ENCODE measurements at regions not wholly inside any gene's neighbourhood (a gene's known extent, or its start where the extent isn't known, plus 50 kb on each side); places are given as distances from the start of the nearest gene placed in this dataset.

- Histone ChIP-seq H3K4me3 (ENCODE audit: low read length) (no peak overlapping the region), H3K27me3 (ENCODE audit: control insufficient read depth, low read length) (0 out of 2 replicates have a peak, but pooled peaks cover 5% of the 10 kb centered on the region)
Observed at GRCh38 chr11:128105950-128106349, 481.4 kb downstream of the ETS1 start.

GRCh38 chr11:128105511-128105910, 481.8 kb downstream of the ETS1 start:
- Histone ChIP-seq H4K20me1 (ENCODE audit: control insufficient read depth, insufficient read depth, low read depth, low read length) (no peaks in the 10 kb centered on the region), H3K27me3 (ENCODE audit: control insufficient read depth, low read length) (0 out of 2 replicates have a peak, but pooled peaks cover 5% of the 10 kb centered on the region), H3K4me2 (ENCODE audit: low read length) (no peak overlapping the region), H3K27ac (ENCODE audit: low read depth, low read length) (no peak overlapping the region), H3K9me2 (replicated peaks; ENCODE audit: control insufficient read depth, low read length) (no peaks in the 10 kb centered on the region), H3K4me1 (ENCODE audit: control insufficient read depth, low read length) (no peaks in the 10 kb centered on the region), H3K36me3 (ENCODE audit: control insufficient read depth, low read length) (no peaks in the 10 kb centered on the region), H3F3A (ENCODE audit: control insufficient read depth, insufficient read depth) (no peaks in the 10 kb centered on the region), H3K9me3 (ENCODE audit: control insufficient read depth, insufficient read depth, low read length) (no peaks in the 10 kb centered on the region), H3K79me2 (ENCODE audit: control insufficient read depth, low read length) (no peaks in the 10 kb centered on the region), H3K4me3 (ENCODE audit: low read length) (no peak overlapping the region)
- no peak for TF ChIP-seq EZH2phosphoT487 (IDR thresholded peaks at IDR 0.05; ENCODE audit: borderline replicate concordance, low read length)
- TF ChIP-seq, protein P1, sequence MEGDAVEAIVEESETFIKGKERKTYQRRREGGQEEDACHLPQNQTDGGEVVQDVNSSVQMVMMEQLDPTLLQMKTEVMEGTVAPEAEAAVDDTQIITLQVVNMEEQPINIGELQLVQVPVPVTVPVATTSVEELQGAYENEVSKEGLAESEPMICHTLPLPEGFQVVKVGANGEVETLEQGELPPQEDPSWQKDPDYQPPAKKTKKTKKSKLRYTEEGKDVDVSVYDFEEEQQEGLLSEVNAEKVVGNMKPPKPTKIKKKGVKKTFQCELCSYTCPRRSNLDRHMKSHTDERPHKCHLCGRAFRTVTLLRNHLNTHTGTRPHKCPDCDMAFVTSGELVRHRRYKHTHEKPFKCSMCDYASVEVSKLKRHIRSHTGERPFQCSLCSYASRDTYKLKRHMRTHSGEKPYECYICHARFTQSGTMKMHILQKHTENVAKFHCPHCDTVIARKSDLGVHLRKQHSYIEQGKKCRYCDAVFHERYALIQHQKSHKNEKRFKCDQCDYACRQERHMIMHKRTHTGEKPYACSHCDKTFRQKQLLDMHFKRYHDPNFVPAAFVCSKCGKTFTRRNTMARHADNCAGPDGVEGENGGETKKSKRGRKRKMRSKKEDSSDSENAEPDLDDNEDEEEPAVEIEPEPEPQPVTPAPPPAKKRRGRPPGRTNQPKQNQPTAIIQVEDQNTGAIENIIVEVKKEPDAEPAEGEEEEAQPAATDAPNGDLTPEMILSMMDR (IDR thresholded peaks at IDR 0.05; ENCODE audit: low read depth, low read length, poor library complexity, severe bottlenecking) = no peak

More at GRCh38 chr11:128105950-128106349, 481.4 kb downstream of the ETS1 start:
- H4K20me1 ChIP-seq (ENCODE audit: control insufficient read depth, insufficient read depth, low read depth, low read length) = no peaks in the 10 kb centered on the region
- no peak overlapping the region for H3K4me2 ChIP-seq (ENCODE audit: low read length)
- no peak overlapping the region for H3K27ac ChIP-seq (ENCODE audit: low read depth, low read length)
- H3K79me2 ChIP-seq (ENCODE audit: control insufficient read depth, low read length) = no peaks in the 10 kb centered on the region
- no peak for TF ChIP-seq EZH2phosphoT487 (IDR thresholded peaks at IDR 0.05; ENCODE audit: borderline replicate concordance, low read length)
- TF ChIP-seq, protein P1 (IDR thresholded peaks at IDR 0.05; ENCODE audit: low read depth, low read length, poor library complexity, severe bottlenecking) = no peak
- H3K36me3 ChIP-seq (ENCODE audit: control insufficient read depth, low read length) = no peaks in the 10 kb centered on the region
- no peaks in the 10 kb centered on the region for H3F3A ChIP-seq (ENCODE audit: control insufficient read depth, insufficient read depth)
- H3K9me2 ChIP-seq (replicated peaks; ENCODE audit: control insufficient read depth, low read length) = no peaks in the 10 kb centered on the region
- no peaks in the 10 kb centered on the region for H3K9me3 ChIP-seq (ENCODE audit: control insufficient read depth, insufficient read depth, low read length)
- H3K4me1 ChIP-seq (ENCODE audit: control insufficient read depth, low read length) = no peaks in the 10 kb centered on the region

- Histone ChIP-seq H3K27ac (ENCODE audit: low read depth, low read length) (no peak overlapping the region), H3K9me2 (replicated peaks; ENCODE audit: control insufficient read depth, low read length) (no peaks in the 10 kb centered on the region), H3F3A (ENCODE audit: control insufficient read depth, insufficient read depth) (no peaks in the 10 kb centered on the region), H3K36me3 (ENCODE audit: control insufficient read depth, low read length) (no peaks in the 10 kb centered on the region), H3K4me2 (ENCODE audit: low read length) (no peak overlapping the region), H3K9me3 (ENCODE audit: control insufficient read depth, insufficient read depth, low read length) (no peaks in the 10 kb centered on the region), H3K4me1 (ENCODE audit: control insufficient read depth, low read length) (no peaks in the 10 kb centered on the region), H3K4me3 (ENCODE audit: low read length) (no peak overlapping the region), H4K20me1 (ENCODE audit: control insufficient read depth, insufficient read depth, low read depth, low read length) (no peaks in the 10 kb centered on the region), H3K27me3 (ENCODE audit: control insufficient read depth, low read length) (0 out of 2 replicates have a peak, but pooled peaks cover 5% of the 10 kb centered on the region), H3K79me2 (ENCODE audit: control insufficient read depth, low read length) (no peaks in the 10 kb centered on the region)
- TF ChIP-seq EZH2phosphoT487 (IDR thresholded peaks at IDR 0.05; ENCODE audit: borderline replicate concordance, low read length) = no peak
- TF ChIP-seq, protein P1 (IDR thresholded peaks at IDR 0.05; ENCODE audit: low read depth, low read length, poor library complexity, severe bottlenecking) = no peak
Observed at GRCh38 chr11:128103278-128103873, 484.0 kb downstream of the ETS1 start.

Data from DOHH2 (cell line).